HepG2 (cell line): ENCODE measurements at regions not wholly inside any gene's neighbourhood (a gene's known extent, or its start where the extent isn't known, plus 50 kb on each side); places are given as distances from the start of the nearest gene placed in this dataset.
"Not testable (repeated sequence)": the region's sequence is repeated elsewhere in the genome, so short reads cannot be mapped to it uniquely, and the experiment has no call there.

Experiments used
- ATAC-seq: fragments of 200-7000 bp; cut with Tn5 transposase; 3 replicates; pipeline ENCODE4 v1.9.1; 2020; ENCODE audit warnings: mild to moderate bottlenecking, moderate library complexity
- BruUV-seq: library from RNA; stranded (reverse); fragments of 400-500 nt; replicated peaks from 2 replicates; lab custom pipeline; 2021; lab: Mats Ljungman, UMichigan
- CTCF ChIA-PET: fragments of 300-600 bp; formaldehyde crosslinking; extraction: SDS; loops from one replicate; lab custom pipeline; 2021; ENCODE audit warnings: low total read pairs, inconsistent platforms, low intra/inter-chr PET ratio; lab: Yijun Ruan, JAX
- POLR2A ChIA-PET: fragments of 350-600 bp; sonication (Branson Sonifier 250); formaldehyde crosslinking; loops from one replicate; lab custom pipeline; 2020; ENCODE audit warnings: antibody characterized with exemption, inconsistent platforms; lab: Yijun Ruan, JAX
- DNase-seq: peaks from one replicate; pipeline ENCODE4 v3.0.0-alpha.2; 2015; ENCODE audit warnings: low spot score
- FAIRE-seq: peaks from 3 replicates; lab custom pipeline; 2011; peaks lifted over from hg19 to GRCh38; lab: Jason Lieb, UNC
- H2AFZ ChIP-seq: one replicate; pipeline ENCODE4 v1.6.1; 2011; ENCODE audit warnings: low read length, inconsistent platforms
- H3K27ac ChIP-seq: fragments of 300-600 bp; 3 replicates; pipeline ENCODE4 v1.8.0; 2011; ENCODE audit warnings: mixed run types, mild to moderate bottlenecking, mixed read lengths, low read length, inconsistent platforms; ENCODE audit not compliant: insufficient read depth; ENCODE audit errors: extremely low read length
- H3K27me3 ChIP-seq, 2 experiments: fragments of 200-600 bp in 1 of 2; 2 replicates in 1 of 2; 3 replicates in 1 of 2; pipeline versions ENCODE4 v1.6.0 to v1.8.0; 2011; ENCODE audit warnings: low read length in 2 of 2, mild to moderate bottlenecking in 2 of 2, moderate library complexity in 2 of 2, inconsistent platforms in 1 of 2; ENCODE audit not compliant: insufficient read depth in 2 of 2, control insufficient read depth in 1 of 2
- H3K36me3 ChIP-seq, 2 experiments: fragments of 200-600 bp in 1 of 2; replicated peaks in 1 of 2; 2 replicates in 1 of 2; 3 replicates in 1 of 2; pipeline versions ENCODE4 v1.5.1 to v1.8.0; 2011; ENCODE audit warnings: low read length in 2 of 2, inconsistent platforms in 1 of 2; ENCODE audit not compliant: insufficient read depth in 2 of 2, control insufficient read depth in 1 of 2
- H3K4me1 ChIP-seq: 2 replicates; pipeline ENCODE4 v1.5.1; 2012; ENCODE audit warnings: low read length, inconsistent platforms; ENCODE audit not compliant: insufficient read depth
- H3K4me2 ChIP-seq: 2 replicates; pipeline ENCODE4 v1.6.0; 2011; ENCODE audit warnings: low read depth, low read length, inconsistent platforms
- H3K4me3 ChIP-seq, 3 experiments: fragments of 200-600 bp in 1 of 3; sonication (generic), shearing (Covaris generic) in 1 of 3; replicated peaks in 1 of 3; 2 replicates each; pipeline ENCODE4 v1.5.1; 2011 to 2016; ENCODE audit warnings: low read length in 3 of 3, inconsistent platforms in 2 of 3, low read depth in 2 of 3, mild to moderate bottlenecking in 2 of 3, control low read depth in 1 of 3, mixed read lengths in 1 of 3; ENCODE audit not compliant: insufficient read depth in 1 of 3
- H3K79me2 ChIP-seq: one replicate; pipeline ENCODE4 v1.6.1; 2011; ENCODE audit warnings: low read length, inconsistent platforms; ENCODE audit not compliant: insufficient read depth
- H3K9ac ChIP-seq: 2 replicates; pipeline ENCODE4 v1.6.0; 2011; ENCODE audit warnings: mild to moderate bottlenecking, low read depth, low read length, inconsistent platforms; ENCODE audit not compliant: insufficient read depth
- H3K9me3 ChIP-seq: 2 replicates; pipeline ENCODE4 v1.5.1; 2012; ENCODE audit warnings: mild to moderate bottlenecking, low read length
- H4K20me1 ChIP-seq: 2 replicates; pipeline ENCODE4 v1.6.0; 2011; ENCODE audit warnings: inconsistent platforms, mild to moderate bottlenecking, low read length, moderate library complexity; ENCODE audit not compliant: insufficient read depth
- KMT2B ChIP-seq: IDR thresholded peaks from 2 replicates; pipeline ENCODE4 v1.6.1; 2016; ENCODE audit warnings: missing genetic modification reagents, missing compliant biosample characterization
- SP1 ChIP-seq, 2 experiments: fragments of 450-650 bp in 1 of 2; sonication (generic) in 1 of 2; formaldehyde crosslinking in 1 of 2; IDR thresholded peaks; 2 replicates each; pipeline versions ENCODE4 v1.4.0 to v1.6.1; 2016 to 2020; ENCODE audit warnings: missing genetic modification reagents in 1 of 2
- TAF1 ChIP-seq: sonication (generic); formaldehyde crosslinking; IDR thresholded peaks from 2 replicates; pipeline ENCODE4 v1.4.0; 2020; ENCODE audit warnings: missing genetic modification reagents
- ZNF382 ChIP-seq: sonication (generic); formaldehyde crosslinking; IDR thresholded peaks from 2 replicates; pipeline ENCODE4 v1.5.0; 2020; ENCODE audit warnings: missing genetic modification reagents, mild to moderate bottlenecking, borderline replicate concordance
- ZNF496 ChIP-seq: sonication (generic); formaldehyde crosslinking; IDR thresholded peaks from 2 replicates; pipeline ENCODE4 v1.8.1; 2023; ENCODE audit warnings: mild to moderate bottlenecking, moderate library complexity, missing genetic modification reagents; ENCODE audit not compliant: insufficient replicate concordance
- ZNF607 ChIP-seq: sonication (generic); formaldehyde crosslinking; IDR thresholded peaks from 2 replicates; pipeline ENCODE4 v1.5.1; 2020; ENCODE audit warnings: missing genetic modification reagents, mild to moderate bottlenecking, borderline replicate concordance
- ZNF616 ChIP-seq: sonication (generic); formaldehyde crosslinking; IDR thresholded peaks from 2 replicates; pipeline ENCODE4 v1.5.0; 2020; ENCODE audit warnings: low read depth, mild to moderate bottlenecking, missing genetic modification reagents
- WGBS: methylation state at CpG from one replicate; pipeline ENCODE4 v1.1.6; 2017; ENCODE audit warnings: low lambda C conversion rate; 5-methylcytosine and 5-hydroxymethylcytosine counted together
- in situ Hi-C: cut with HindIII; loops from 2 replicates; pipeline ENCODE4 v1.10.0; 2017; ENCODE audit warnings: low pct_unique_long_range_greater_than_20kb; ENCODE audit not compliant: extremely low pct_ligation_motif_present
- intact Hi-C: fragments of 100-400 bp; cut with micrococcal nuclease; formaldehyde crosslinking; loops from one replicate; pipeline ENCODE4 v1.10.0; 2022; ENCODE audit not compliant: unreplicated experiment
- TF ChIP-seq, protein P1 (sequence below): sonication (generic); formaldehyde crosslinking; conservative IDR thresholded peaks from 2 replicates; pipeline ENCODE4 v1.8.0; 2022; ENCODE audit warnings: mild to moderate bottlenecking, moderate library complexity, missing genetic modification reagents
- TF ChIP-seq, protein P2 (sequence below): sonication (generic); formaldehyde crosslinking; IDR thresholded peaks from 2 replicates; pipeline ENCODE4 v1.8.1; 2022; ENCODE audit warnings: low read depth, mild to moderate bottlenecking, missing genetic modification reagents
- TF ChIP-seq, protein P3 (sequence below): sonication (generic); formaldehyde crosslinking; IDR thresholded peaks from 2 replicates; pipeline ENCODE4 v1.4.0; 2020; ENCODE audit warnings: mild to moderate bottlenecking, missing genetic modification reagents

DNA sequence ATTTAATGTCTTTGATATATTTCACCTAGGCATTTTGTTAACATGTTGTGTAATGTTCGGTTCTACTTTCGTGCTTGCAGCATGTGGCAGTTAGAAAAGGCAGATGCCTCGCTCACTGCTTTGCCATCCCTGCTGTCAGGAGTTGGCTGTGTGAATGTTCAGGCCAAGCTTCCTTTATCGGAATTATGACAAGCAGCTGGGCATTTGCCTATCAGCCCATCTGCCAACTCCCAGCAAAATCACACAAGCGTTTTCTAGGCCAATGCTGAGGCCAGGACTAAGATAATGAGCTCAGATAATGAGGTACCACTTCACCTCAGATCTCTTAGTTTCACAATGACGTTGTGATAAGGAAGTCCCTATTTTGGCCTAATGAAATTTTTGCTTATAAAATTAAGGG, 212.7 kb upstream of the FAM3C start:
- no peaks in the 10 kb centered on the region for H3K27me3 ChIP-seq
- FAIRE-seq = no peak
- ATAC-seq = no peak
- in situ Hi-C loops = loop anchor here (10.0 kb wide), 1 partner anchor 386 kb away; no protein-coding TSS in a partner anchor
- CTCF ChIA-PET = no interaction called here
- no peak overlapping the region for H3K27ac ChIP-seq
- no peaks in the 10 kb centered on the region for H3K9me3 ChIP-seq
- WGBS = under 1% methylated on average over 6 of the region's 6 CpGs
- POLR2A ChIA-PET = no interaction called here
- H3K4me1 ChIP-seq = peaks cover 14% of the 10 kb centered on the region; the same call in 1 of the 2 replicates
- H4K20me1 ChIP-seq = no peaks in the 10 kb centered on the region
- no TSS peak for BruUV-seq
- TF ChIP-seq, protein P1, sequence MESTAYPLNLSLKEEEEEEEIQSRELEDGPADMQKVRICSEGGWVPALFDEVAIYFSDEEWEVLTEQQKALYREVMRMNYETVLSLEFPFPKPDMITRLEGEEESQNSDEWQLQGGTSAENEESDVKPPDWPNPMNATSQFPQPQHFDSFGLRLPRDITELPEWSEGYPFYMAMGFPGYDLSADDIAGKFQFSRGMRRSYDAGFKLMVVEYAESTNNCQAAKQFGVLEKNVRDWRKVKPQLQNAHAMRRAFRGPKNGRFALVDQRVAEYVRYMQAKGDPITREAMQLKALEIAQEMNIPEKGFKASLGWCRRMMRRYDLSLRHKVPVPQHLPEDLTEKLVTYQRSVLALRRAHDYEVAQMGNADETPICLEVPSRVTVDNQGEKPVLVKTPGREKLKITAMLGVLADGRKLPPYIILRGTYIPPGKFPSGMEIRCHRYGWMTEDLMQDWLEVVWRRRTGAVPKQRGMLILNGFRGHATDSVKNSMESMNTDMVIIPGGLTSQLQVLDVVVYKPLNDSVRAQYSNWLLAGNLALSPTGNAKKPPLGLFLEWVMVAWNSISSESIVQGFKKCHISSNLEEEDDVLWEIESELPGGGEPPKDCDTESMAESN (CRISPR knock-in tag) = no peak
- TF ChIP-seq SP1 (IDR thresholded peaks at IDR 0.05) (no peak), SP1 (CRISPR knock-in tag; IDR thresholded peaks at IDR 0.05) (no peak), ZNF496 (CRISPR knock-in tag) (no peak), TAF1 (CRISPR knock-in tag) (no peak), ZNF616 (CRISPR knock-in tag) (no peak), ZNF382 (CRISPR knock-in tag) (no peak), KMT2B (CRISPR knock-in tag) (no peak), ZNF607 (CRISPR knock-in tag) (no peak)
- TF ChIP-seq, protein P2, sequence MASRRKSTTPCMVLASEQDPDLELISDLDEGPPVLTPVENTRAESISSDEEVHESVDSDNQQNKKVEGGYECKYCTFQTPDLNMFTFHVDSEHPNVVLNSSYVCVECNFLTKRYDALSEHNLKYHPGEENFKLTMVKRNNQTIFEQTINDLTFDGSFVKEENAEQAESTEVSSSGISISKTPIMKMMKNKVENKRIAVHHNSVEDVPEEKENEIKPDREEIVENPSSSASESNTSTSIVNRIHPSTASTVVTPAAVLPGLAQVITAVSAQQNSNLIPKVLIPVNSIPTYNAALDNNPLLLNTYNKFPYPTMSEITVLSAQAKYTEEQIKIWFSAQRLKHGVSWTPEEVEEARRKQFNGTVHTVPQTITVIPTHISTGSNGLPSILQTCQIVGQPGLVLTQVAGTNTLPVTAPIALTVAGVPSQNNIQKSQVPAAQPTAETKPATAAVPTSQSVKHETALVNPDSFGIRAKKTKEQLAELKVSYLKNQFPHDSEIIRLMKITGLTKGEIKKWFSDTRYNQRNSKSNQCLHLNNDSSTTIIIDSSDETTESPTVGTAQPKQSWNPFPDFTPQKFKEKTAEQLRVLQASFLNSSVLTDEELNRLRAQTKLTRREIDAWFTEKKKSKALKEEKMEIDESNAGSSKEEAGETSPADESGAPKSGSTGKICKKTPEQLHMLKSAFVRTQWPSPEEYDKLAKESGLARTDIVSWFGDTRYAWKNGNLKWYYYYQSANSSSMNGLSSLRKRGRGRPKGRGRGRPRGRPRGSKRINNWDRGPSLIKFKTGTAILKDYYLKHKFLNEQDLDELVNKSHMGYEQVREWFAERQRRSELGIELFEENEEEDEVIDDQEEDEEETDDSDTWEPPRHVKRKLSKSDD = no peak
- TF ChIP-seq, protein P3, sequence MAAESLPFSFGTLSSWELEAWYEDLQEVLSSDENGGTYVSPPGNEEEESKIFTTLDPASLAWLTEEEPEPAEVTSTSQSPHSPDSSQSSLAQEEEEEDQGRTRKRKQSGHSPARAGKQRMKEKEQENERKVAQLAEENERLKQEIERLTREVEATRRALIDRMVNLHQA (CRISPR knock-in tag) = no peak
- TF ChIP-seq, all 625 proteins: peak for 0
- no peak overlapping the region for H3K4me2 ChIP-seq
- H3K79me2 ChIP-seq = no peaks in the 10 kb centered on the region
- no peak overlapping the region for H2AFZ ChIP-seq
- intact Hi-C loops = no loop called here
- no peaks in the 10 kb centered on the region for H3K36me3 ChIP-seq
- no peak overlapping the region for H3K4me3 ChIP-seq
- DNase-seq = no peak
- no peak overlapping the region for H3K9ac ChIP-seq

DNA sequence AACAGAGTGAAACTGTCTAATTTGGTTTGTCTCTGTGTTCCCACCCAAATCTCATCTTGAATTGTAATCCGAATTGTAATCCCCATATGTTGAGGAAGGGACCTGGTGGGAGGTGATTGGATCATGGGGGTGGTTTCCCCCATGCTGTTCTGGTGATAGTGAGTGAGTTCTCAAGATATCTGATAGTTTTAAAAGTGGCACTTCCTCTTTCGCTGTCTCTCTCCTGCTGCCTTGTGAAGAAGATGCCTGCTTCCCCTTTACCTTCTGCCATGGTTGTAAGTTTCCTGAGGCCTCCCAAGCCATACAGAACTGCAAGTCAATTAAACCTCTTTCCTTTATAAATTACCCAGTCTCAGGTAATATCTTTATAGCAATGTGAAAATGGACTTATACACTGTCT, 212.1 kb upstream of the FAM3C start:
- H3K9me3 ChIP-seq, H3K79me2 ChIP-seq, BruUV-seq, H4K20me1 ChIP-seq, H3K27ac ChIP-seq, CTCF ChIA-PET, H3K4me3 ChIP-seq, H3K36me3 ChIP-seq, H3K9ac ChIP-seq, POLR2A ChIA-PET, FAIRE-seq, intact Hi-C loops, H3K27me3 ChIP-seq, H2AFZ ChIP-seq, DNase-seq, ATAC-seq, H3K4me2 ChIP-seq: not testable (repeated sequence)
- WGBS = 23% methylated on average over 2 of the region's 2 CpGs
- H3K4me1 ChIP-seq = peaks cover 14% of the 10 kb centered on the region; the same call in 1 of the 2 replicates
- in situ Hi-C loops = loop anchor here (10.0 kb wide), 1 partner anchor 387 kb away; no protein-coding TSS in a partner anchor
